SU-DHL-6 (cell line): ENCODE measurements at regions not wholly inside any gene's neighbourhood (a gene's known extent, or its start where the extent isn't known, plus 50 kb on each side); places are given as distances from the start of the nearest gene placed in this dataset.
"Not testable (repeated sequence)": the region's sequence is repeated elsewhere in the genome, so short reads cannot be mapped to it uniquely, and the experiment has no call there.

Source experiments
- H2AFZ ChIP-seq: fragments of 200-600 bp; sonication (generic); 2 replicates; pipeline ENCODE4 v1.6.1; 2014; ENCODE audit warnings: low read depth, mild to moderate bottlenecking, moderate library complexity, mixed read lengths, antibody characterized with exemption, low read length; ENCODE audit not compliant: severe bottlenecking
- H3F3A ChIP-seq: fragments of 200-600 bp; shearing (Covaris generic); 2 replicates; pipeline ENCODE4 v1.6.0; 2016; ENCODE audit warnings: antibody characterized with exemption, mild to moderate bottlenecking; ENCODE audit not compliant: insufficient read depth
- H3K27ac ChIP-seq: fragments of 200-600 bp; sonication (generic); 2 replicates; pipeline ENCODE4 v1.5.1; 2016; ENCODE audit warnings: low read depth, mild to moderate bottlenecking, low read length, moderate library complexity, mixed read lengths
- H3K27me3 ChIP-seq: fragments of 200-600 bp; sonication (generic), shearing (Covaris generic); 2 replicates; pipeline ENCODE4 v1.6.0; 2014; ENCODE audit warnings: mild to moderate bottlenecking, low read length
- H3K36me3 ChIP-seq: fragments of 200-600 bp; sonication (generic); 2 replicates; pipeline ENCODE4 v1.6.1; 2014; ENCODE audit warnings: mild to moderate bottlenecking, low read length, mixed read lengths
- H3K4me2 ChIP-seq: fragments of 300-600, 200-600 bp; shearing (Covaris generic), sonication (generic); 2 replicates; pipeline ENCODE4 v1.6.0; 2014; ENCODE audit warnings: low read length, low read depth, mild to moderate bottlenecking; ENCODE audit not compliant: poor library complexity, severe bottlenecking
- H3K4me3 ChIP-seq: fragments of 200-600 bp; sonication (generic); 2 replicates; pipeline ENCODE4 v1.5.1; 2014; ENCODE audit warnings: antibody characterized with exemption, low read length, mild to moderate bottlenecking, mixed read lengths; ENCODE audit not compliant: insufficient read depth, poor library complexity, severe bottlenecking
- H3K79me2 ChIP-seq: fragments of 200-600 bp; sonication (generic); 2 replicates; pipeline ENCODE4 v1.6.1; 2014; ENCODE audit warnings: mild to moderate bottlenecking, low read length, moderate library complexity; ENCODE audit not compliant: insufficient read depth
- H3K9ac ChIP-seq: fragments of 200-600 bp; sonication (generic); 2 replicates; pipeline ENCODE4 v1.7.0; 2014; ENCODE audit warnings: mild to moderate bottlenecking, low read length
- H3K9me2 ChIP-seq: fragments of 200-600 bp; sonication (generic); replicated peaks from 2 replicates; pipeline ENCODE4 v1.6.1; 2014; ENCODE audit warnings: low read length; ENCODE audit not compliant: insufficient read depth
- H3K9me3 ChIP-seq: fragments of 200-600 bp; sonication (generic); 2 replicates; pipeline ENCODE4 v1.6.1; 2014; ENCODE audit warnings: low read length, mixed read lengths; ENCODE audit not compliant: insufficient read depth
- H4K20me1 ChIP-seq: fragments of 200-600 bp; sonication (generic); 2 replicates; pipeline ENCODE4 v1.6.1; 2014; ENCODE audit warnings: low read depth, mild to moderate bottlenecking, antibody characterized with exemption, low read length, moderate library complexity, mixed read lengths
- CTCF ChIP-seq: fragments of 200-600 bp; sonication (generic); IDR thresholded peaks from one replicate; pipeline ENCODE4 v1.5.1; 2017; ENCODE audit warnings: antibody characterized with exemption, mild to moderate bottlenecking, low read length, moderate library complexity; ENCODE audit not compliant: insufficient read depth, poor library complexity, severe bottlenecking
- EZH2phosphoT487 ChIP-seq: fragments of 200-600 bp; sonication (generic), shearing (Covaris generic); conservative IDR thresholded peaks from 2 replicates; pipeline ENCODE4 v1.6.1; 2018; ENCODE audit warnings: mild to moderate bottlenecking, antibody characterized with exemption, low read length, moderate library complexity, mixed read lengths

GRCh38 chr16:65737831-65738230, 616.0 kb upstream of the CDH11 start:
- no peak overlapping the region for H3K4me2 ChIP-seq
- no peak for TF ChIP-seq CTCF
- TF ChIP-seq EZH2phosphoT487: no peak

GRCh38 chr16:65735615-65736014, 613.8 kb upstream of the CDH11 start:
- H3K4me2 ChIP-seq, H3K9me2 ChIP-seq, H3K9ac ChIP-seq, H4K20me1 ChIP-seq, H3K27ac ChIP-seq, H3K79me2 ChIP-seq, H3K27me3 ChIP-seq, H2AFZ ChIP-seq, H3K9me3 ChIP-seq, H3K36me3 ChIP-seq, H3F3A ChIP-seq, H3K4me3 ChIP-seq: not testable (repeated sequence)

More at GRCh38 chr16:65737831-65738230, 616.0 kb upstream of the CDH11 start:
- Histone ChIP-seq H3K9me2 (no peaks in the 10 kb centered on the region), H3K9ac (no peak overlapping the region), H3K27me3 (no peaks in the 10 kb centered on the region), H3K4me3 (no peak overlapping the region), H3K79me2 (no peaks in the 10 kb centered on the region), H3K27ac (no peak overlapping the region), H3F3A (no peaks in the 10 kb centered on the region), H3K36me3 (no peaks in the 10 kb centered on the region), H3K9me3 (no peaks in the 10 kb centered on the region), H4K20me1 (no peaks in the 10 kb centered on the region), H2AFZ (no peak overlapping the region)

- no peaks in the 10 kb centered on the region for H3K9me3 ChIP-seq
- H3F3A ChIP-seq: no peaks in the 10 kb centered on the region
- H3K79me2 ChIP-seq: no peaks in the 10 kb centered on the region
- H3K4me2 ChIP-seq: no peak overlapping the region
- H3K36me3 ChIP-seq: no peaks in the 10 kb centered on the region
- no peaks in the 10 kb centered on the region for H4K20me1 ChIP-seq
- no peaks in the 10 kb centered on the region for H3K27me3 ChIP-seq
- no peak for TF ChIP-seq CTCF
- TF ChIP-seq EZH2phosphoT487: no peak
- no peak overlapping the region for H3K4me3 ChIP-seq
- H3K9ac ChIP-seq: no peak overlapping the region
- no peaks in the 10 kb centered on the region for H3K9me2 ChIP-seq
- no peak overlapping the region for H3K27ac ChIP-seq
- H2AFZ ChIP-seq: no peak overlapping the region
Measured at GRCh38 chr16:65733721-65734120, 611.9 kb upstream of the CDH11 start.

- no peaks in the 10 kb centered on the region for H4K20me1 ChIP-seq
- no peaks in the 10 kb centered on the region for H3K9me2 ChIP-seq
- no peaks in the 10 kb centered on the region for H3K79me2 ChIP-seq
- no peaks in the 10 kb centered on the region for H3K9me3 ChIP-seq
- no peaks in the 10 kb centered on the region for H3K36me3 ChIP-seq
- no peaks in the 10 kb centered on the region for H3K27me3 ChIP-seq
- TF ChIP-seq CTCF (no peak), EZH2phosphoT487 (no peak)
- H2AFZ ChIP-seq: no peak overlapping the region
- no peak overlapping the region for H3K4me3 ChIP-seq
- H3F3A ChIP-seq: no peaks in the 10 kb centered on the region
- no peak overlapping the region for H3K27ac ChIP-seq
- no peak overlapping the region for H3K4me2 ChIP-seq
- H3K9ac ChIP-seq: no peak overlapping the region
Measured at GRCh38 chr16:65731833-65732232, 610.0 kb upstream of the CDH11 start.
